GM12865 (cell line): ENCODE measurements at regions not wholly inside any gene's neighbourhood (a gene's known extent, or its start where the extent isn't known, plus 50 kb on each side); places are given as distances from the start of the nearest gene placed in this dataset.

Experiments used
- DNase-seq: peaks from one replicate; pipeline ENCODE4 v3.0.0; 2010; ENCODE audit warnings: low read depth
- H3K4me3 ChIP-seq: 2 replicates; pipeline ENCODE4 v1.5.1; 2011; ENCODE audit warnings: mild to moderate bottlenecking, low read depth, low read length, control low read depth
- TF ChIP-seq, protein P1 (sequence below): IDR thresholded peaks from 2 replicates; pipeline ENCODE4 v1.5.1; 2011; ENCODE audit warnings: low read length, control low read depth, low read depth, inconsistent platforms; ENCODE audit not compliant: insufficient read depth; ENCODE audit errors: missing control alignments

DNA sequence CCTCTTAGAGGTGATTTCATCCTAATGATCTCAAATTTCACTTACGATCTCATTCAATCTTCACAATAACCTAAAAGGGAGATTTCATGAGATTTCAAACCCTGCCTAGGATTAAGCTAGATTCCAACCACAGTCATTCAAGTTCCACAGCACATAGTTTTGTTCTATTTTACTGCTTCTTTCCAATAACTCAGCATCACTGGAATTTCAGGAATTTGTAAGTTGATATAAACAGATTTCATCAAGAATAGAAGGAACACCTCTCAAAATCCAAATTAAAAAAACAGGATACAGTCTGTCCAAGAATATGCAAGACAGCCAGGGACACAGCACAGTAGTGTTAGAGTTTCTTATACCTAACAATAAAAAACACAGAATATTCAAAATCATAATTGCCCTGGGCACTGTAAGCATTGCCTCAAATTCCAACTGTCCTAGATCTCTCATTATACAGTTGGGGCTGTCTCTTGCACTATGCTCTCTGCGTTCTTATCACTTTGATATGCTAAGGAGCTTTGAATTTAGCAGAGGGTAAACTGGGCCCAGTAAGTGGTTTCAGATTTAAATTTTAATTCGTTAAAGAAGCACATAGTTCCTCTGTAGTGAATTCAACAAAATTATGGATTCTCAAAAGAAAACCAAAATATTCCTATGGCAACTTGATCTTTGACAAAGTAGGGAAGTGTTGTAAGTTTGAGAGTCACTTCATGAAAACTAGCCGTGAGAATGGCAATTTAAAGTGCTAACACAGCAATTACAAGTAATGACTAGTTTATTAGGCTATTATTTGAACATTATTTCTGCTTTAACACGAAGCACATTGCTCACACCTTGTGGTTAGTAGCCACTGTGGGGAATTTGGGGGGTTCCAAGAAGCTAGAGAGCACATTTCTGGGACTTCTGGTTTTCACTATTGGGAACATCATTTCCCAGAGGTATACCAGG lies 478.6 kb upstream of the C9orf72 start:
- TF ChIP-seq, protein P1, sequence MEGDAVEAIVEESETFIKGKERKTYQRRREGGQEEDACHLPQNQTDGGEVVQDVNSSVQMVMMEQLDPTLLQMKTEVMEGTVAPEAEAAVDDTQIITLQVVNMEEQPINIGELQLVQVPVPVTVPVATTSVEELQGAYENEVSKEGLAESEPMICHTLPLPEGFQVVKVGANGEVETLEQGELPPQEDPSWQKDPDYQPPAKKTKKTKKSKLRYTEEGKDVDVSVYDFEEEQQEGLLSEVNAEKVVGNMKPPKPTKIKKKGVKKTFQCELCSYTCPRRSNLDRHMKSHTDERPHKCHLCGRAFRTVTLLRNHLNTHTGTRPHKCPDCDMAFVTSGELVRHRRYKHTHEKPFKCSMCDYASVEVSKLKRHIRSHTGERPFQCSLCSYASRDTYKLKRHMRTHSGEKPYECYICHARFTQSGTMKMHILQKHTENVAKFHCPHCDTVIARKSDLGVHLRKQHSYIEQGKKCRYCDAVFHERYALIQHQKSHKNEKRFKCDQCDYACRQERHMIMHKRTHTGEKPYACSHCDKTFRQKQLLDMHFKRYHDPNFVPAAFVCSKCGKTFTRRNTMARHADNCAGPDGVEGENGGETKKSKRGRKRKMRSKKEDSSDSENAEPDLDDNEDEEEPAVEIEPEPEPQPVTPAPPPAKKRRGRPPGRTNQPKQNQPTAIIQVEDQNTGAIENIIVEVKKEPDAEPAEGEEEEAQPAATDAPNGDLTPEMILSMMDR, result no peak
- no peak overlapping the region for H3K4me3 ChIP-seq
- no peak for DNase-seq

DNA sequence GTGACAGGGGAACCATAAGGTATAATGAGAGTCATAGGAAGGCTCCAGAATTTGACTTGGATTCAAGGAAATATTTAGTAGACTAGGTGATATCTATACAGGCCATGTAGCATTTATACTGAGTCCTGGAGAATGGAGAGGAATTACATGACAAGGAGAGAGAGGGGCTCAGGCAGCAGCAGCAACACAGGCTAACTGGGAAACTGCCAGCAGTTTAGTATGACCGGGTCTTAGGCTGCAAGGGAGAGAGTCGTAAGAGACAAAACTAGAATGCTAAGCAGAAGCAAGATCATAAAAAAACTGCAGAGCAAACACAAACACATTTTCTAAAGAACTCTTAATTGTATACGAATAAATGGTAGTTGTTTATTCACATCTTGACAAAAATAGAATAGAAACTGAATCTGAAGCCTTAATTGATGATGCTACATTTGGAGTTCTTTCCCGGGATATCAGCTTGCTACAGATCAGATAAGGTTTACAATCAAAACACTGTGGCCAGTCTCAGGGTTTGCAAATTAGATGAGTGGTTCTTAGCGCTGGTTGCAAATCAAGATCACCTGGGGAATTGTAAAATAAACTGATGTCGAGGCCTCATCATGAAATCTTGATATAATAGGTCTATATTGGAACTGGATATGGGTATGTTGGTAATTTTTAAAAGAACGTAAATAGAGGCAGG lies 480.0 kb upstream of the C9orf72 start:
- TF ChIP-seq, protein P1, result no peak
- no peak overlapping the region for H3K4me3 ChIP-seq
- DNase-seq, result no peak

DNA sequence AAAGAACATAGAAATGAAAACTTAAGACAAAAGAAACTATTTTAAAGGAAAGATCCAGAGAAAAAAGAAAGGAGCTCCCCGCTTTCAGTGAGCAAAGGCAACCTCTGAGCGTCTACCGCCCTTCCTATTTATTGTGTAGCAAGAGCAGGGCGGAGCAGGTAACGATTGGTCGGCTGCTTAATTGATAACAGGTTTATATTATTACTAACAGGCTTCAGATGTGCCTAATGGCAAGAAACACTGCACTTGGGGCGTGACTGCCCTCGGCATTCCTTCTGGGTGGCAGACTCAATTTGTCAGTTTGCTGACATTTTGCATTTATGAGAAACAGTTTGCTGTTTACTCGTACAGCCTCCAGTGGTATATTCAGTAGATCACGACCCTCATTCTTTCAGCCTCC lies 482.7 kb upstream of the C9orf72 start:
- DNase-seq, result no peak
- TF ChIP-seq, protein P1, result no peak

DNA sequence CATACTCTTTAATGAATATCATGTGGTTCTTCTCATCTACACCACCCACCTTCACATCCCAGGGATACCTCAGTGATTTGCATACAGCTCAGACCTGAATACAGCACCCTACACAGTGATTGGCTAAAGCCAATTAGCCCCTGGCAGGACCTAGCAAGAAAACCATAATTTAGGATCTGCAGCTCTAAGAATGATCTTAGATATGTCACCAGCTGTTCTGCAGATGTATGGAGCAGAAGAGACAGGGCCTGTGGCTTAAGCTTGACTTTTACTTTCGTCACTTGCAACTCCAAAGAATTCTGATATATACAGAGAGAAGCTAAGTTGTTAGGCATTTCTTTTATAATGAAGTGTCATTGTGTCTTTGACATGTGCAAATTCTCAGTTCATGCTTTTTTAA lies 483.2 kb upstream of the C9orf72 start:
- H3K4me3 ChIP-seq, result no peak overlapping the region
- no peak for DNase-seq

More for the DNA sequence above, 482.7 kb upstream of the C9orf72 start:
- H3K4me3 ChIP-seq, result no peak overlapping the region

DNA sequence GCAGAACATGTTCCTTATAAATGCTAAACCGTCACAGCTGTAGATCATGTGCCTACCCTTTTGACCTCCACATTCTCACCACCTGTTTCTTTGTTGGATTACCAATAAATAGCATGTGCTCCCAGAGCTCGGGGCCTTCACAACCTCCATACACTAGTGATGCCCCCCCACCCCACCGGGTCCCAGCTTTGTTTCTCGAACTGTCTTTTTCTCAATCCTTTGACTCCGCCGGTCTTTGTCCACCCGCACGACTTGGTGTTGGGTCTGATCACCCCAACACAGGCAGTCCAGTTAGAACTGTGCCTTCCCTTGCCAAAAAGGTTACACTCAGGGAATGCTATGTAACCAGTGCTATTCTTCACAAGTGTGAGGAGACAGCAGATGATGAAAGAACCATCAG lies 485.9 kb upstream of the C9orf72 start:
- TF ChIP-seq, protein P1, result no peak

More for the DNA sequence above, 483.2 kb upstream of the C9orf72 start:
- TF ChIP-seq, protein P1, result no peak

DNA sequence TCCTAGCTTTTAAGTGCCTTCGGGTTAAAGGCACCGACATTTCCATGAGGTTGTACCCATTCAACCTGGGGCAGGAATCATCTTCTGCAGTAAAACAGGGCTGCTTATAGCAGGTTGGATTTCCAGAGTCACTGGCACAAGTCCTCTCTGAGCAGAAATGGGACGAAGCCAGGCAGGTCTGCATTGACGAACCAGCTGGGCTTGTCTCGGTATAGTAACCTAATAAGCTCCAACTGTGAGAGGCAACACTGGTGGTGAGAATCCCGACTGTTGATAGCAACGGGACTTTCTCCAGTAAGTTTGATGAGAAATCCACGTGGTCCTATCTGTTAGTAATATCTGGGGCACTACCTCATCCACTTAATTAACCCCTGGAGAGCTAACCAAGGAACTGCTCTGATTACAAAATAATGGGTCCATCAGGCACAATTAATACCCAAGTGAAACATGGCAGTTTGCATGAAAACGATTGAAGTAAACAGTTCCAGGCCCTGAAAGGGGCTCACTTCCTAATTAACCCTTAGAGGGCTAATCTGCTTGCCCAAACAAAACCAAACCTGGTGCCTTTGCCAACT lies 491.0 kb upstream of the C9orf72 start:
- H3K4me3 ChIP-seq, result no peak overlapping the region
- no peak for DNase-seq
- TF ChIP-seq, protein P1, result no peak

More for the DNA sequence above, 485.9 kb upstream of the C9orf72 start:
- no peak for DNase-seq
- H3K4me3 ChIP-seq, result no peak overlapping the region
